MCF 10A (cell line): ENCODE measurements at regions not wholly inside any gene's neighbourhood (a gene's known extent, or its start where the extent isn't known, plus 50 kb on each side); places are given as distances from the start of the nearest gene placed in this dataset.

Experiments
- BruUV-seq: library from RNA; stranded (reverse); fragments of 400-500 nt; replicated peaks from 2 replicates; lab custom pipeline; 2021; lab: Mats Ljungman, UMichigan
- CTCF ChIA-PET: fragments of 300-600 bp; sonication (Branson Sonifier 250); formaldehyde crosslinking; extraction: SDS; loops from one replicate; lab custom pipeline; 2021; ENCODE audit warnings: antibody characterized with exemption, inconsistent platforms; lab: Yijun Ruan, JAX
- POLR2A ChIA-PET: fragments of 300-600, 350-650 bp; sonication (Branson Sonifier 250); formaldehyde crosslinking; extraction: SDS; loops from one replicate; lab custom pipeline; 2020; ENCODE audit warnings: antibody characterized with exemption, inconsistent platforms; lab: Yijun Ruan, JAX
- DNase-seq: peaks from one replicate; pipeline ENCODE4 v3.0.0-alpha.2; 2018; ENCODE audit not compliant: unreplicated experiment
- H3K27ac Mint-ChIP-seq: one replicate; pipeline ENCODE4 v1.8.0; 2022; ENCODE audit warnings: mild to moderate bottlenecking, low read depth, mixed read lengths; ENCODE audit not compliant: unreplicated experiment
- H3K27me3 Mint-ChIP-seq: one replicate; pipeline ENCODE4 v1.8.0; 2022; ENCODE audit warnings: mixed read lengths; ENCODE audit not compliant: insufficient read depth, unreplicated experiment
- H3K36me3 Mint-ChIP-seq: one replicate; pipeline ENCODE4 v1.8.0; 2022; ENCODE audit warnings: mild to moderate bottlenecking, moderate library complexity, mixed read lengths; ENCODE audit not compliant: insufficient read depth, unreplicated experiment
- H3K4me1 Mint-ChIP-seq: one replicate; pipeline ENCODE4 v1.8.0; 2022; ENCODE audit warnings: mixed read lengths; ENCODE audit not compliant: insufficient read depth, unreplicated experiment
- H3K4me3 Mint-ChIP-seq: one replicate; pipeline ENCODE4 v1.8.0; 2022; ENCODE audit warnings: mild to moderate bottlenecking, moderate library complexity, mixed read lengths; ENCODE audit not compliant: unreplicated experiment
- H3K9me3 Mint-ChIP-seq: one replicate; pipeline ENCODE4 v1.8.0; 2022; ENCODE audit warnings: mixed read lengths; ENCODE audit not compliant: unreplicated experiment
- CTCF ChIP-seq: fragments of 200-600 bp; IDR thresholded peaks from one replicate; pipeline ENCODE4 v1.8.0; 2022; ENCODE audit warnings: antibody characterized with exemption, mild to moderate bottlenecking; ENCODE audit not compliant: unreplicated experiment
- intact Hi-C: fragments of 100-400 bp; cut with micrococcal nuclease; formaldehyde crosslinking; loops from 2 replicates; pipeline ENCODE4 v1.14.1; 2022

GRCh38 chr5:68458416-68459021 lies 243.0 kb downstream of the PIK3R1 start:
- H3K9me3 Mint-ChIP-seq = no peaks in the 10 kb centered on the region
- no peaks in the 10 kb centered on the region for H3K27me3 Mint-ChIP-seq
- POLR2A ChIA-PET = interaction anchor here (0.6 kb wide), 1 partner anchor 212 kb away, joined by 3 read pairs; no protein-coding TSS in a partner anchor
- intact Hi-C loops = no loop called here
- BruUV-seq = no TSS peak
- no peak overlapping the region for H3K27ac Mint-ChIP-seq
- CTCF ChIA-PET = no interaction called here
- H3K36me3 Mint-ChIP-seq = no peaks in the 10 kb centered on the region
- TF ChIP-seq CTCF = no peak
- DNase-seq = no peak
- H3K4me3 Mint-ChIP-seq = no peak overlapping the region
- peaks cover 15% of the 10 kb centered on the region for H3K4me1 Mint-ChIP-seq

- intact Hi-C loops = no loop called here
- DNase-seq = no peak
- POLR2A ChIA-PET = interaction anchor here (0.6 kb wide), 1 partner anchor 213 kb away, joined by 3 read pairs; no protein-coding TSS in a partner anchor
These were observed 243.7 kb downstream of the PIK3R1 start for GRCh38 chr5:68459093-68459809.

GRCh38 chr5:68459810-68460139 lies 244.2 kb downstream of the PIK3R1 start:
- Mint-ChIP-seq H3K27ac (no peak overlapping the region), H3K9me3 (no peaks in the 10 kb centered on the region), H3K4me3 (no peak overlapping the region), H3K27me3 (no peaks in the 10 kb centered on the region), H3K4me1 (peaks cover 15% of the 10 kb centered on the region), H3K36me3 (no peaks in the 10 kb centered on the region)
- no peak for DNase-seq
- TF ChIP-seq CTCF = no peak
- ChIA-PET CTCF (interaction anchor here (0.6 to 1.8 kb wide), 6 partner anchors 129 to 876 kb away, joined by 3 to 7 read pairs (median 4); no protein-coding TSS in a partner anchor), POLR2A (interaction anchor here (0.6 to 0.7 kb wide), 3 partner anchors 26 to 161 kb away, joined by 3 to 6 read pairs (median 4); no protein-coding TSS in a partner anchor)
- intact Hi-C loops = loop anchor here (1.0 to 10.0 kb wide), 4 partner anchors 173 to 1215 kb away; no protein-coding TSS in a partner anchor
- BruUV-seq = no TSS peak

More at GRCh38 chr5:68459093-68459809, 243.7 kb downstream of the PIK3R1 start:
- Mint-ChIP-seq H3K4me1 (peaks cover 15% of the 10 kb centered on the region), H3K27ac (no peak overlapping the region), H3K36me3 (no peaks in the 10 kb centered on the region), H3K27me3 (no peaks in the 10 kb centered on the region), H3K4me3 (no peak overlapping the region), H3K9me3 (no peaks in the 10 kb centered on the region)
- TF ChIP-seq CTCF = no peak
- no TSS peak for BruUV-seq
- CTCF ChIA-PET = interaction anchor here (0.6 to 1.8 kb wide), 5 partner anchors 128 to 876 kb away, joined by 3 to 7 read pairs (median 5); no protein-coding TSS in a partner anchor
